Lower leg skin (tissue), 3 donors: ENCODE measurements at regions not wholly inside any gene's neighbourhood (a gene's known extent, or its start where the extent isn't known, plus 50 kb on each side); places are given as distances from the start of the nearest gene placed in this dataset.

ENCODE experiments used
- CTCF ChIP-seq, 3 donors: fragments of 450-650 bp; IDR thresholded peaks; one replicate each; pipeline ENCODE4 v1.5.1; 2016; ENCODE audit warnings: antibody characterized with exemption in 3 of 3, mild to moderate bottlenecking in 3 of 3, moderate library complexity in 2 of 3
- POLR2A ChIP-seq, 2 donors: fragments of 450-650 bp; IDR thresholded peaks; one replicate each; pipeline ENCODE4 v1.6.1; 2016 to 2017; ENCODE audit warnings: antibody characterized with exemption in 2 of 2, mild to moderate bottlenecking in 1 of 2, moderate library complexity in 1 of 2

- TF ChIP-seq CTCF (IDR thresholded peaks at IDR 0.05) = no peak
- no peak for TF ChIP-seq POLR2A (IDR thresholded peaks at IDR 0.05)
These were observed 1320.5 kb downstream of the BRD1 start for GRCh38 chr22:48507171-48507570.
